Mesothelial cell of epicardium (in vitro differentiated cells): ENCODE measurements at regions not wholly inside any gene's neighbourhood (a gene's known extent, or its start where the extent isn't known, plus 50 kb on each side); places are given as distances from the start of the nearest gene placed in this dataset.

Experiments
- DNase-seq, 2 experiments: peaks; one replicate each; pipeline ENCODE4 v3.0.0; 2021; ENCODE audit warnings: low spot score in 2 of 2; ENCODE audit not compliant: unreplicated experiment in 2 of 2
- H3K27ac Mint-ChIP-seq: 2 replicates; pipeline ENCODE4 v1.8.0; 2021; ENCODE audit warnings: mixed read lengths
- H3K27me3 Mint-ChIP-seq: 2 replicates; pipeline ENCODE4 v1.8.0; 2021; ENCODE audit warnings: low read depth, mixed read lengths
- H3K36me3 Mint-ChIP-seq: 2 replicates; pipeline ENCODE4 v1.8.0; 2021; ENCODE audit warnings: mixed read lengths
- H3K4me1 Mint-ChIP-seq: 2 replicates; pipeline ENCODE4 v1.8.0; 2021; ENCODE audit warnings: mixed read lengths
- H3K4me3 Mint-ChIP-seq: 2 replicates; pipeline ENCODE4 v1.8.0; 2021; ENCODE audit warnings: mild to moderate bottlenecking, moderate library complexity, mixed read lengths
- H3K9me3 Mint-ChIP-seq: 2 replicates; pipeline ENCODE4 v1.8.0; 2021; ENCODE audit warnings: mixed read lengths
- TF ChIP-seq, protein P1 (sequence below): fragments of 200-600 bp; sonication (generic); IDR thresholded peaks from one replicate; pipeline ENCODE4 v1.5.0; 2021; ENCODE audit warnings: antibody characterized with exemption; ENCODE audit not compliant: unreplicated experiment

DNA sequence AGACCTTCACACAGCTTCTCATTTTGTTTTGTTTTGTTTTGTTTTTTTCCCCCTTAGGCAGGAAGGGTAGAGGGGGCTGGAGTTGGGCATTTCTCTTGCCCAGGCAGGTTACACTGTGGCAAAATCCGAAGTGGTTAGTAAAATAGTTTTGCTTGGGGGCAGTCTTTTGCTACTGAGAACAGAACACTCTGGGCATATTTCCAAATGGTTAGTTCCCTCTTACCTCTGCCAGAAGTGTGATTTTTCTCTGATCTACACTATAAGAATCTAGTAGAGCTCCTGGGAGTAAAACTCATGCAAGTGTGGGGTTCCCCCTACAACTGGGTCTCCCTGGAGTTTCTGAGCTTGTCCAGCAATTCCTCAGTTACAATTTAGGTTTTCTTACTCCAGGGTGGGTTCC, 61.7 kb downstream of the NPS start:
- no peaks in the 10 kb centered on the region for H3K36me3 Mint-ChIP-seq
- TF ChIP-seq, protein P1, sequence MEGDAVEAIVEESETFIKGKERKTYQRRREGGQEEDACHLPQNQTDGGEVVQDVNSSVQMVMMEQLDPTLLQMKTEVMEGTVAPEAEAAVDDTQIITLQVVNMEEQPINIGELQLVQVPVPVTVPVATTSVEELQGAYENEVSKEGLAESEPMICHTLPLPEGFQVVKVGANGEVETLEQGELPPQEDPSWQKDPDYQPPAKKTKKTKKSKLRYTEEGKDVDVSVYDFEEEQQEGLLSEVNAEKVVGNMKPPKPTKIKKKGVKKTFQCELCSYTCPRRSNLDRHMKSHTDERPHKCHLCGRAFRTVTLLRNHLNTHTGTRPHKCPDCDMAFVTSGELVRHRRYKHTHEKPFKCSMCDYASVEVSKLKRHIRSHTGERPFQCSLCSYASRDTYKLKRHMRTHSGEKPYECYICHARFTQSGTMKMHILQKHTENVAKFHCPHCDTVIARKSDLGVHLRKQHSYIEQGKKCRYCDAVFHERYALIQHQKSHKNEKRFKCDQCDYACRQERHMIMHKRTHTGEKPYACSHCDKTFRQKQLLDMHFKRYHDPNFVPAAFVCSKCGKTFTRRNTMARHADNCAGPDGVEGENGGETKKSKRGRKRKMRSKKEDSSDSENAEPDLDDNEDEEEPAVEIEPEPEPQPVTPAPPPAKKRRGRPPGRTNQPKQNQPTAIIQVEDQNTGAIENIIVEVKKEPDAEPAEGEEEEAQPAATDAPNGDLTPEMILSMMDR = no peak
- DNase-seq = no peak
- peaks cover 20% of the 10 kb centered on the region for H3K9me3 Mint-ChIP-seq
- H3K4me3 Mint-ChIP-seq = no peak overlapping the region
- peaks cover 33% of the 10 kb centered on the region for H3K27me3 Mint-ChIP-seq
- H3K4me1 Mint-ChIP-seq = no peaks in the 10 kb centered on the region
- no peak overlapping the region for H3K27ac Mint-ChIP-seq

DNA sequence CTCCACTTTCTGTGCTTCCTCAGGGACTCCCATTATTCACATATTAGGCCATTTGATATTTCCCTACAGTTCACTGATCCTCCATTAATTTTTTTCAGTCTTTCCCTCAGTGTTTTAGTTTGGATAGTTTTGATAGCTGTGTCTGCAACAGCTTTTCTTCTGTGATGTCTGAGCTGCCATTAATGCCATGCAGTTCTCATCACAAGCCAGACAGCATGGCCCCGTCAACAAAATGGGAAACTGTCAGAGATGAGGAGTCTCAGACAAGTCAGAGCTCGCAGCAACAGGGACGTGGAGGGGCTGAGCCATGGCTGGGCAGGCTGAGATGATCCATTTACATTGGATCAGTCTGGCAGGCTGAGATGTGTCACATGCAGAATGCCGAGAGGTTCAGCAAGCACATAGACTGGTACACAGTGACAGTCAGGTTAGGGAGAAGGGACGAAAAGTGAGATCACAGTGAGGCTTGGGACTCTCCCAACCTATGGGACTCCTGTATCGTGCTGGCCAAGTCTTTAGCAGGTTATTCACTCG, 65.4 kb downstream of the NPS start:
- no peak overlapping the region for H3K27ac Mint-ChIP-seq
- DNase-seq = no peak
- TF ChIP-seq, protein P1 = no peak
- H3K36me3 Mint-ChIP-seq = no peaks in the 10 kb centered on the region
- no peaks in the 10 kb centered on the region for H3K4me1 Mint-ChIP-seq
- peaks cover 4% of the 10 kb centered on the region for H3K9me3 Mint-ChIP-seq
- H3K4me3 Mint-ChIP-seq = no peak overlapping the region
- H3K27me3 Mint-ChIP-seq = peaks cover 35% of the 10 kb centered on the region

DNA sequence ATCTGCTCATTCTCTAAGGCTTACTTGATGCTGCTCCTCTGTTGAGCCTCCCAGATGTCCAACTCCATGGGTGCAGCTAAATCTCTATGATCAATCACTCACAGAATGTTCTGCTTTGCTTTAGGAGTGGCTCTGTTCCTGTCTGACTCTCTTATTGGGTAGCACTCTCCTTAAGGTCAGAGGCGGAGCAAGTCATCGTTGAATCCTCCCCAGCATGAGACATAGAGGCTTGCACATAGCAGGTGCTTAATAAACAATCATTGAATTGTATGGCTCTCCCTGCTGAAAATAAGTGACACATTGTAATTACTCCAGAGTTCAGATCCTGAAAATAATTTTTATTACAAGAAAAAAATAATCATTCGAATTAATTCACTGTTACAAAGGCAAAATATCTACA, 69.7 kb downstream of the NPS start:
- H3K36me3 Mint-ChIP-seq = no peaks in the 10 kb centered on the region
- H3K9me3 Mint-ChIP-seq = no peaks in the 10 kb centered on the region
- no peak for DNase-seq
- no peak overlapping the region for H3K27ac Mint-ChIP-seq
- H3K4me3 Mint-ChIP-seq = no peak overlapping the region
- H3K27me3 Mint-ChIP-seq = peaks cover 10% of the 10 kb centered on the region
- TF ChIP-seq, protein P1 = no peak
- H3K4me1 Mint-ChIP-seq = no peaks in the 10 kb centered on the region

DNA sequence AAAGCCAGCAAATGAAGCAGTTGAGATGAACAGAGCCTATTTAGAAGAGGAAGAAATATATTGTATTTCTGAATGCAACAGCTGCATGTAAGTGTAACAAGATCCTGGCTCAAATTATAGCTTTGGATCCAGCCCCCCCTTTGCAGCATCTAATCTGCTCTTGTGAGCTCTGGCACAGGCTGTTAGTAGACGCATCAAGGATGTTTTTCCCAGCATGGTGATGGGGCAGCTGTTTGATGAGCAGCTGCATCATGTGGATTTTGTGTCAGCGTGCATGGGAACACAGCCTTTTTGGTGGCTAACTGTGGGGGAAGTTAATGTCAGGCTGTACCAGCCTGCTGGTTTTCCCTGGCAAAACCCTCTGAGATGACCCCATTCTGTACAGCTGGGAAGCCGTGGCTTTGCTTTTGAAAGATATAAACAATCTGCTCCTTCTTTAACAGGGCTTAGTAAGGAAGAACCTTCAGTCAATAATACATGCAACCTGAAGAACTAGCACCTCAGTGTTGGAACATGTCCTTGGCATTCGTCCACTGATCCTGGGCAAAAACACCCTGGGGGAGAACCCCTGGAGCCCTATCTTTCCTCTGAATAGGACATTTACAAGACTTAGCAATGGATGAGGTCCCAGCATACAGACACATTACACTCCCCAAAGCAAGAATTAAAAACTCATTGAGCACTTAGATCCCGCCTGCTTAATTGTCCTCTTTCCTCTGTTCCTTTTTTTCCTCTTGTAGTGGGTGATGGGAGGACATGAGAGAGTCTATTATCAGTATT, 70.6 kb downstream of the NPS start:
- Mint-ChIP-seq H3K27me3 (peaks cover 10% of the 10 kb centered on the region), H3K9me3 (peaks cover 7% of the 10 kb centered on the region), H3K36me3 (no peaks in the 10 kb centered on the region), H3K4me1 (no peaks in the 10 kb centered on the region), H3K27ac (no peak overlapping the region), H3K4me3 (no peak overlapping the region)
- TF ChIP-seq, protein P1 = no peak
- no peak for DNase-seq

DNA sequence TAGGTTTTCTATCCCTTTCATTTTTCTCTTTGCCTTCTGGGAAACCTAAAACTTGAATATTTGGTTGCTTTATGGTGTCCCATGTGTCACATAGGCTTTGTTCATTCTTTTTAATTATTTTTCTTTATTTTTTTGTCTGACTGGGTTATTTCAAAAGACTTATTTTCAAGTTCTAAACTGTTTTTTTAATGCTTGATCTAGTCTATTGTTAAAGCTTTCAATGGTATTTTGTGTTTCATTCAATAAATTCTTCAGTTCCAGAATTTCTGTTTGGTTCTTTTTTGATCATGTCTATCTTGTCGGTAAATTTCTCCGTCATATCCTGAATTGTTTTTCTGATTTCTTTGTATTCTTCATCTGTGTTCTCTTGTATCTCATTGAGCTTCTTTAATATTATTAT, 86.8 kb downstream of the NPS start:
- no peaks in the 10 kb centered on the region for H3K36me3 Mint-ChIP-seq

More for the DNA sequence above, 86.8 kb downstream of the NPS start:
- Mint-ChIP-seq H3K4me3 (no peak overlapping the region), H3K27ac (no peak overlapping the region), H3K9me3 (peaks cover 51% of the 10 kb centered on the region), H3K27me3 (no peaks in the 10 kb centered on the region), H3K4me1 (no peaks in the 10 kb centered on the region)
- DNase-seq = no peak
- TF ChIP-seq, protein P1 = no peak
